Occipital lobe (tissue), 1 donor: ENCODE measurements at regions not wholly inside any gene's neighbourhood (a gene's known extent, or its start where the extent isn't known, plus 50 kb on each side); places are given as distances from the start of the nearest gene placed in this dataset.
A peak's percentile ranks its signal among the peaks of the same experiment; 100 is the strongest.
"Not testable (repeated sequence)": the region's sequence is repeated elsewhere in the genome, so short reads cannot be mapped to it uniquely, and the experiment has no call there.

ENCODE experiments used
- DNase-seq: peaks from one replicate; lab custom pipeline; 2025; lab: John Stamatoyannopoulos, UW

GRCh38 chr4:170627418-170627817, 537.7 kb upstream of the AADAT start:
- no peak for DNase-seq

GRCh38 chr4:170623899-170624298, 534.1 kb upstream of the AADAT start:
- no peak for DNase-seq

DNA sequence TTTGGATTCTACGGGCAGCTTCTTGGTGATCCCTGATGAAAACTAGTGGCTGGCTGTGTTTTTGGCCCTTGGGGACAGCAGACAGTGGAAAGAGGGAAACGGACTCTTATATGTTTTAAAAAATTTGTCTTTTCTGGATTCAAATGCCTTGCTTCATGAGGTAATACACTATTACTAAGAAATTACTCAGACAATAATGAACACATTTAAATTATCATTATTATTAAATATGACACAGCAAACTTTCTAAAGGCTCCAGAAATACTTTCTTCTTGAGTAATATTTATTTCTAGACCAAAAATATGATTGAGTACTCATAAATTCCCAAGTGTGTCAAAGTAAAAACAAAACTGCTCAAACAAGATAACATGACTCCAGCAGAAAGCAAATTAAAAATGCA, 520.7 kb upstream of the AADAT start:
- DNase-seq, result no peak

GRCh38 chr4:170599894-170600293, 510.1 kb upstream of the AADAT start:
- no peak for DNase-seq

- DNase-seq, result no peak
Observed at GRCh38 chr4:170591076-170591475, 501.3 kb upstream of the AADAT start.

- DNase-seq, result no peak
Observed at GRCh38 chr4:170589597-170590191, 499.9 kb upstream of the AADAT start.

DNA sequence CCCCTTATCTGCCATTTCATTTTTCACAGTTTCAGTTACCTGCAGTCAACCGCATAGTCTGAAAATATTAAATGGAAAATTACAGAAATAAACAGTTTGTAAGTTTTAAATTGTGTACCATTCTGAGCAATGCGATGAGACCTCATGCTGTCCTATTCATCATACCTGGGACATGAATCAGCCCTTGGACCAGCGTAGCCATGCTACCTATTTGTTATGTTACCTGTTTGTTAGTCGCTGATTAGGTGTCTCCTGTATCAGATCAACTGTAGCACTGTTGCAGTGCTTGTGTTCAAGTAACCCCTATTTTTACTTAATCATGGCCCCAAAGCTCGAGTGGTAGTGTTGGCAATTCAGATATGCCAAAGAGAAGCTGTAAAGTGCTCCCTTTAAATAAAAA, 492.2 kb upstream of the AADAT start:
- DNase-seq, result no peak

DNA sequence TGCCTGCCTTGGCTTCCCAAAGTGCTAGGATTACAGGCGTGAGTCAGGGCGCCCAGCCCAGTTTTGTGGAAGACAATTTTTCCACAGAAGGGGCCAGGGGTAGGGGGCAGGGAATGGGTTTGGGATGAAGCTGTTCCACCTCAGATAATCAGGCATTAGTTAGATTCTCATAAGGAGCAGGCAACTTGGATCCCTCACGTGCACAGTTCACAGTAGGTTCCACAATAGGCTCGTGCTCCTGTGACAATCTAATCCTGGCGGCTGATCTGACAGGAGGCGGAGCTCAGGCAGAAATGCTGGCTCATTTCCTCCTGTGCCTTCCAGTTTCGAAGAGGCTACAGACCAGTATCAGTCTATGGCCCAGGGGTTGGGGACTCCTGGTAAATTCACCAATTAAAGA, 491.6 kb upstream of the AADAT start:
- no peak for DNase-seq

- no peak for DNase-seq
Observed at GRCh38 chr4:170580651-170581050, 490.9 kb upstream of the AADAT start.

DNA sequence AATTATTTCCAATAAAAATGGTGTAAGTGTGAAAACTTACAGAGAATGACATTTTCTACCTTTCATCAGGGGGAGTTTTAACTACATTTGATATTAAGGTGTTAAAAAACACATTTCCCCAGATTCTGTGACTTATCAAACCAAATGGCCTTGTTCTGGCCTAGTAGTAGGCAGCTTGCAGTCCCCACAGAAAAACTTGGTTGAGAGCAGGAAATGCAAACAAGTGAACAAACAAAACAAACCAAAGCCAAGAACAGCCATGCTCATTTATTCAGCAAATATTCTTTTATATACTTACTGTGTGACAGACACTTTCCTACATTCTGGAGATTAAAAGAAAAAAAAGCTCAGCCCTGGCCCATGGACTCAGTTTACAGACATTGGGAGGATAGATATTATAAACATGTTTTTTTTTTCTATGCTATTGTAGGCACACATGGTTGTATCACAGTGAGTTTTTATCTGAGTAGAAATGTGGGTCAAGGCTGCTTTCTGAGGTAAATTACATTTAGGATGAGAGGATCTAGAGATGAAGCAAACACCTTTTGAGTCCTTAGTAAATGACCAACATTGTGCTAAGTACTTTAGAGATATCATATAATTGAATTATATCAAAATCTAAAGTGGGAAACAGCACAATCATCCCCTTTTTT, 449.2 kb upstream of the AADAT start:
- no peak for DNase-seq

- DNase-seq, result no peak
Observed at GRCh38 chr4:170529748-170530722, 440.3 kb upstream of the AADAT start.

GRCh38 chr4:170526471-170526870, 436.7 kb upstream of the AADAT start:
- DNase-seq, result no peak

DNA sequence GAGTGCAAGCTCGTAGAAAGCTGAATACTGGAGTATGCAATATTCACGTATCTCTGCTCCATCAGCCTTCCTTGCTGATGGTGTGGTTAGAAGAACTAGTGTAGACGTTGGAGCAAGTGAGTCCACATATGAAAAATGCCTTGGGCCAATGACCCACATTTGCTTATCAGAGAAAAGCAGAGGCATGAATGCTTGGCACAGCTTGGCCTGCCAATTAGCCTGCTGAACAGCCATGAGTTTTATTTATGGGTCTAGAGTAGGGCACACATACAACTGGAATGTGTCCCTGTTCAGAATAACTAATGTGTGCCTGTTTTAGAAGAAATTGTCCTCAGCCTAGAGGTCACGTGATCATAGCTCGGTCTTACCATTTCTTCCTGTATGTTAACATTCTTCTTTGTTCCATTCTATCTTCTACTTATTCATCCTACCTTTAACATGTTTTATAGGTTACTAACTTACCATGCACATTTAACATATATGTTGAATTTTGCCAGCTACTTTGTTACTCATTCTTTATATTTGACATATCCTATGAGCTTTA, 432.7 kb upstream of the AADAT start:
- DNase-seq, result no peak

- no peak for DNase-seq
Observed at GRCh38 chr4:170497689-170498088, 407.9 kb upstream of the AADAT start.

DNA sequence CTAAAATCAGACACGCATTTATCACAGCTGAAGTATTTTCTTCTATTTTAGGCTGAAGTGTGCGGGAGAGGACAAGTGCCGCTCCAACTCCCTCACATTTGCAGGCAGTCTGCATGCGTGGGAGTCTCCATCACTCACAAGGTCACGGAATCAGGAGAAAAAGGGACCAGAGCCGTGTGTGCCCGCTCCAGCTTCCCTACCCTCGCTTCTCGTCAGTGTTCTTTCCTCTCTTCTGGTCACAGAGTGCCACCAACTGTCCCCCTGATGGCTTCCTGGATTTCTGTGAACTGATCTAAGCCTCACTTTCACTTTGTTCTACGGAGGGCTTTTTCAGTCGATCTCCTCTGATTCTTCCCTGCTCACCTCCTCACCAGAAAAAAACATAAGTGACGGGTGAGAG, 407.4 kb upstream of the AADAT start:
- peak; percentile 3 for DNase-seq

DNA sequence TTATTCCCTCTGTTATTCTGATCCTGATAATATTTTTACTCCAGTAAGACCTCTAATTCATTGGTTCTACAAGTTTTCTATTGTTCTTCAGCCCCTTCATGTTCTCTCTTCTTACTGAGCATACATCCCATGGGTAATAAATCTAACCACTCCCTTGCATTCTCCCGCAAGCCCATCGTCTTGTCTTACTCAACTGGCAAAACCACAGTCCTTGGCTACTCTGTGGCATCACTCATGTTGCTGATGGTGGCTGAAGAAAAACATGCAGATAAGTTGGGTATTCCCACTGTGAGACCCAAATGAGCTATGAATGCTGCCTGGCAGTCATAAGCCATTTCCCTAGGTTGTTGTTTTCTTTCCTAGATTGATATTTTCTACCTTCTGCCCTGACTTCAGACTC, 402.2 kb upstream of the AADAT start:
- DNase-seq, result no peak

DNA sequence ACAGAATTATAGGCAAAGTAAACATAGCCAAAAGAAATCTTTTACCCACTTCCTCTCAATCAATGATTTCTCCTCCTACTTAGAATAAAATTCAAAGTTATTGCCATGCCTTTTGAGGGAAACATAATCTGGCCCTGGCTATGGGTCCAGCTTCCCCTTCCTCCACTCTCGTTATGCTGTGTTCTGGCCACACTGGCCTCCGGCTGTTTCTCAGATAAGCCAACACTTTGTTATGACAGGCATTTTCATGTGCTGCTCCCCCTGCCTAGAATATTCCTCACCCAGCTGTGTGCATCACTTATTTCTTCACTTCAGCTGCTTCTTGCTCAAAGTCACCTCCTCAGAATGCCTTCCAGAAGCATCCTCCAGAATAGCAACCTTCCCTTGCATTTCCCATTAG, 386.6 kb upstream of the AADAT start:
- no peak for DNase-seq

GRCh38 chr4:170465429-170465828, 375.7 kb upstream of the AADAT start:
- DNase-seq, result no peak

- DNase-seq, result no peak
Observed at GRCh38 chr4:170464614-170465197, 374.9 kb upstream of the AADAT start.

DNA sequence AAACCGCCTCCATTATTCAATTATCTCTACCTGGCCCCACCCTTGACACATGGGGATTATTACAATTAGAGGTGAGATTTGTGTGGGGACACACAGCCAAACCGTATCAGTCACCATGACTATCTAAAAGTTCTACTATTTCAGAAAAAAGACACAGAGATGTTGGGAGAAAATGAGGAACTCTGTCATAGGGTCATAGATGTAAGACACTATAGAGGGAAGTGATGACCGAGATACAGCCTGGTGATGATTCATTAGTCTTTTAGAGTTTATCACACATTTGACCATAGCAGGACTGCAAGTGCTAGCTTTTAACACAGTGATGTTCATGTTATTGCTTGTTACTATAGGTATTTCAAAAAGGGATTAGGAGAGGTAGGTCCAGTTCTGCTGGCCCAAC, 357.0 kb upstream of the AADAT start:
- no peak for DNase-seq

DNA sequence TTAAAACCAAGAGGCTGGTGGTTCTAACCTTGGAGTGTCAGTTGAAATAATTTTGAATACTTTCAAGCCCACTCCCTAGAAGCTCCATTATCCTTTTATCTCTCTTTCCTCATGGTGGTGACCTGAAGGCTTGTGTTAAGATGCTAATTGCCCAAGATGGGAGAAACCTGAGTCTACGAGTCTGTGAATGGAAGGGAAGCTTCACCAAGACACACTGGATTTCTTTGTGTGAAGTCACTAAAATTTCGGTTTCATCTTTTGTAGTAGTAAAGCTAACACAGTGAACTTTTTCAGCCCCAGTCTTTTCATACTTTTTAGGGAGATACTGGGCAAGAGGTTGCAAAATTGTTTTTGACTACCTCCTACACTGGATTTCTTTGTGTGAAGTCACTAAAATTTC, 351.4 kb upstream of the AADAT start:
- not testable (repeated sequence) for DNase-seq

DNA sequence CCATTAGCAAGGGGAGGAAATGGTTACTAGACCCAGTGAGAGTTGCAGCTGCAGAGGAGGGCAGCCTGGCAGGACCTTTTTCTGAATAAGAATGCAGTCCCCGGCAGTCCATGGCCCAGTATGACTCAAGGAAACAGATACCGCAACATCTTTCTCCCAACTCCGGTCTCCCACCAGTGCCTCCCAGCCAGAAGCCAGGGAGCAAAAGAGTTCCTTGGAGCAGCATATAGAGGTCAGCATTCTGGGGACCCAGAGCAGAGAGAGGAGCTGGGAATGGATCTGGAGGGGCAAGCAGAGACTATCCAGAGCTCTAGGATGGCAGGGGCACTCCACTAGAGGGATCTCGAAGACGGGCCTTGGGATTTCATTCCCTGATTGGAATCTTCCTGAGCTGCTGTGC, 339.2 kb upstream of the AADAT start:
- DNase-seq, result no peak
